NCI-H187 (cell line): ENCODE measurements at regions not wholly inside any gene's neighbourhood (a gene's known extent, or its start where the extent isn't known, plus 50 kb on each side); places are given as distances from the start of the nearest gene placed in this dataset.

Source experiments
- DNase-seq, 2 experiments: peaks; one replicate each; lab custom pipeline; 2025; lab: John Stamatoyannopoulos, UW

- DNase-seq = no peak
These were observed 494.7 kb downstream of the NPHP4 start for GRCh38 chr1:5497503-5497902.

- no peak for DNase-seq
These were observed 496.4 kb downstream of the NPHP4 start for GRCh38 chr1:5495596-5496410.

DNA sequence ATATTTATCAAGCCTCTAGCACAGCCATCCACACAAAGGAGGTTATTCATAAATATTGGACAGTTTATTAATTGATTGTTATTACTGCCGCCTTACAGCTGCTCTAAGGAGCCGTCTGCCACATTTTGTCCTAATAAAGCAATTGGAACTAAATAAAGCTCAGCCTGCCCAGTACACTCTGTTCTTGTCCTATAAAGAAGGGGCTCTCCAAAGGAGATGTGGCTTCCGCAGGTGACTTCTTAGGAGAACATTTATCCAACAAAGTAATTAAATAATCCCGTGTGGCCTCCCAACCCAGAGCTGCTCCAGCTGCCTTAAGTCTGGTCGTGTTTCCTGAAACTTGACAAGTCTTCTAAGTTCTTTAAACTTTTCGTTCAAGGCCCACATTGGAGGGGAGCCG lies 497.7 kb downstream of the NPHP4 start:
- DNase-seq = no peak

DNA sequence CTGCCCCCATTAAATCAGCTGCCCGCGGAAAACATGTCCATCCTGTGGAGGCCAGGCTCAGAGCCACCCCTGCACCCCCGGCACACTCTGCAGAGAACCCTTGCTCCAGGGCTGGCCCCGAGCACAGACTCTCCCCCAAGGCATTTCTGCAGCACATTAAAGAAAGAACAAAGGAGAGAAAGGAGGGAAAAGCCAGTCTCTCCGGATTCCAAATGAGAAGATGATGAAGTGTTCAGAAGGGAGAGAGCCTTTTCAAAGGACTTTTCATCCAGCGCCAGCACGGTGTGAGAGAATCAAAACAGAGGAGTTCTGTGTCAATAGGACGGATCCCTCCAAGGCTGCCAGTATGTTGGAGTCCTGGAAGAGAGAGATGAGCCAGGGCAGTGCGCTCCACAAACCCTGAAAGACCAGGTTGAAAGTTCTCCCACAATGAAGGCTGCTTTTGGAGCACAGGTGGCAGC lies 498.3 kb downstream of the NPHP4 start:
- DNase-seq = no peak

DNA sequence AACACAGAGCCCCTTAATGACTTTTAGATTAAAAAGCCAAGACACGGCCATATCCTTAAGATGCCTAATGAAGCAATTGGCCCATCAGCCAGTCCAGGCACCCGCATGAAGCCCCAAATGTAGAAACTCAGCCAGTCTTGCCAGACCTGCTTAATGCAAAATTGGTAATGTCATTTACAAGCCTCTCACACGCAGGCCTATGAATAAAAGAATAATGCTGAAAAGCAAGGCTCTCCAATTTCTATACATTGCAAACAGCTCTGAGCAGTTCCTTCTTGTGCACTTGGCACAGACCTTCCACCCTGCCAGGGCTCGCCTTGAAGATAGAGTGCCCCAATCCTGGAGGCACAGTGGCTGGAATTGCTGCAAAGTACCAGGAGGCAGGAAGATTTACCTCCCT lies 498.9 kb downstream of the NPHP4 start:
- no peak for DNase-seq

DNA sequence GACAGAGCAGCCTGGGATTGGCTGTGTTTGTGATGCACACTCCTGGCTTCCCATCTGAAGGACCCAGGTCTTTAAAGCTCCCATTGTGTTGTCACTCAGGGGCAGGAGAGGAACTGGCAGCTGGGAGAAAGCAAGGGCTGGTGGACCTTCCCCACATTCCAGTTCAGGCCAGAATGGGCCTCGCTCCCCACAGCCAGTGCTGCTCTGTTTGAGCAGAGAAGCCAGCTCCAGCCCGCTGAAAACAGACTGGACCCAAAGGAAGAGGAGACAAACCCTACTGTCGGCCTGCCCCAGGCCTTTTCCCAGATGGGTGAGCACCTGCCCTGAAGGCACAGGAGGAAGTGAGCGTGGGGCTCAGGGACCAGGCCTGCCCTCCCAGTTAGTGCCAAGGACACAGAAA lies 499.4 kb downstream of the NPHP4 start:
- no peak for DNase-seq

- no peak for DNase-seq
These were observed 500.9 kb downstream of the NPHP4 start for GRCh38 chr1:5491207-5491904.

DNA sequence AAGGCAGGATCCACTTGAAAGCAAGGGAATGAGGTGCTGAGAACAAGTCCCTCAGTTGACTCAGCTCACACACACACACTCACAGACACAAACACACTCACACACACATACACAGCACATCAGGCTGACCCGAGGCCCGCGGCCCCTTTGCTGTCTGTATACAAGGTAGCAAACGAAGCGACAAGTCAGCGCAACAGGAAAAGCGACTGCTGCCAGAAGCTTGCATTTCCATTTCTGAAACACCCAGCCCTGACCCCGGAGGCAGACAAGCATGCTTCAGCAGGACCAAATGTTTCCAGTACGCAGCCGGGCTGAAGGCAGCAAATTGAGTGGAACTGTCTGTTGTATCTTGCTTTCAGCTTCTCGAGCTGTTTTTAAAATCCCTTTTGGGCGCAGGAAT lies 501.6 kb downstream of the NPHP4 start:
- DNase-seq = no peak

- no peak for DNase-seq
These were observed 503.8 kb downstream of the NPHP4 start for GRCh38 chr1:5488448-5488847.

- no peak for DNase-seq
These were observed 506.1 kb downstream of the NPHP4 start for GRCh38 chr1:5485968-5486696.

- no peak for DNase-seq
These were observed 506.8 kb downstream of the NPHP4 start for GRCh38 chr1:5485436-5485835.

- no peak for DNase-seq
These were observed 507.6 kb downstream of the NPHP4 start for GRCh38 chr1:5484451-5485165.

DNA sequence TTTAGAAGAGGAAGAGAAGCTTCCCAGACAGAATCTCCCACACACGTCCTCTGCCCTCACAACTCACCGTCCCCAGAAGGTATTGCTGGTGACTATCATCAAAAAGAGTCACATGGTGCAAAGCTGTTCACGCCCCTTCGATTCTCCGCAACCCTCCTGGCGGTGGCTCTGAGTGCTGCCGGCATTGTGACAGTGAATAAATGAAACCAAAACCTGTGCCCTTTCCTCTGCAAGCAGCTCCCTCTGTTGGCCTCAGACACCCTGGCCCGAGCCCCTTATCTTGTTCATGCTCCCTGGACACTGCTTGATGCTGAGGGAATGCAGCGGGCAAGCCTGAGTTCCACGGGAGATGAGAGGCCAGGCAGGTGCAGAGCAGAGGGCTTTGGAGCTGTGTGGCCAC lies 510.3 kb downstream of the NPHP4 start:
- no peak for DNase-seq

GRCh38 chr1:5480906-5481305 lies 511.3 kb downstream of the NPHP4 start:
- DNase-seq = no peak

DNA sequence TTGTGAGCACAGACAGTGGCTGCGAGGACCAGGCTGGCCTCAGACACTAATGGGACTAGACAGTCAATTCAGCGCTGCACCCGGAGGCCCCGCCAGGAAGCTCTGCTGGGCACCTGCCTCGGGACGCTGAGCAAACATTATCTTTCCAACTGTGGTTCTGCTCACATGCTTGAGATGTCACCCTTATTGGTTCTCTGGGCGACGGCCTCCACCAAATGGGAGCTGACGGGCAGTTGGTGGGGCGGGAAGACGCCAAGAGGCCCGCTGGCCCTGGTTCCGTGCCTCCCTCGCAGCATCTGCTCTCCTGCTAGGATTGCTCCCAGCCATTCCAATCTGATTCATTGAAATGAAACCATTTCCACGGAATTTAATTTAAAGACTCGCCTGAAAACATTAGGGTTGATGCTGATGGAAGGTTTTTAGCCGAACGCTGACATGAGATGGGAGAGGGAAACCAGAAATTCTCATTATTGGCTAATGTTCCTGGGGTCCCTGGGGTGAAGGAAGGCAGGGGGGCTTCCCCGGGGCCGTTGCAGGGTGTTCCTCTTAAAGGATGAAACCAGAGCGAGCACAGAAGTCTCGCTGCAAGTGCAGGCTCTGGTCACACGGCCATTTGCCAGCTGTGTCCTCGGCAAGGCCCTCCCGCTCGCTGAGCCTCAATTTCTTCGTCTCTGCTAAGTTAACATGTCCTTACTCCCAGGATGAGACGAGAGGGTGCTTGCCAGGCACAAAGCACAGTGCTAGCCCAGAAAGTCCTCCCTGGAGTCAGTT lies 512.2 kb downstream of the NPHP4 start:
- DNase-seq = no peak

DNA sequence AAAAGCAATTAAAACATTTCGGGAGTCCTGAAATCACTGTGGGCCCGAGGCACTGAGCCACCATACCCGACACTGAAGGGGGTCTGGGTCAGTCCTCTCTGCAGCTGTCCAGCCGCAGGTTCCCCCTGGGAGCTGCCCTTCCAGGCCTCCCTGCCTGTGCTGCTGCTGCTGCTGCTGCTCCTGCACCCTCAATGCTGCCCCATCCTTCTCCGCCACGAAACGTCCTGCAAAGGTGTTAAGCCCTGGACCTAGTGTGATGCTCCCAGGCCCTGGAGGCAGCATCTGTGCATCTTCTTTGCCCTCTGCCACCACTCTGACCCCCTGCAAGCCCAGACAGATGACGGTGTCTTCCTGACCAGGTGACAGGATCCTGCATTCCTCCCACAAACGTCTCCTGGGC lies 513.3 kb downstream of the NPHP4 start:
- no peak for DNase-seq

DNA sequence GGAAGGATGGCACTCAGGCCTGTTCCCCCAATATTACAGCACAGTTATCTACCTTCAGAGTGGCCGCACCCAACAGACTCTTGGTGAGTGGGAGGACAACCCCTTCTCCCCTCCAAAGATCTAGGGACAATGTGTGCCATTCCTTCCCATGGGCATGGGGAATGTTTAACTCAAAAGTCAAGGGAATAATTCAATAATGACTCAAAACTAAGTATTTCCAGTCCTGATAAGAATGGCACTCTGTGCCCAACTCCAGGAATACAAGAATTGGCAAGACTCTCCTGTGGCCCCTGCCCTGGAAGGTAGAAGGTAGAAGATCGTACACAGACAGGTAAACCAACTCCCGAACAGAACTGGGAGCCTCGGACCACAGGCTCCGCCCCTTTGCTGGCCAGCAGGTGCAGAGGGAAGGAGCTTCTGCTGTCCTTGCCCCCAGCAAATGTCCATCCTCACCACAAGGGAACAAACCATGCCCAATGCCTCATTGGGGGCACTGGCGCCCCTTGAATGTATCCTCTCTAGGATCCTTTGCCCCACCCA lies 514.0 kb downstream of the NPHP4 start:
- no peak for DNase-seq

DNA sequence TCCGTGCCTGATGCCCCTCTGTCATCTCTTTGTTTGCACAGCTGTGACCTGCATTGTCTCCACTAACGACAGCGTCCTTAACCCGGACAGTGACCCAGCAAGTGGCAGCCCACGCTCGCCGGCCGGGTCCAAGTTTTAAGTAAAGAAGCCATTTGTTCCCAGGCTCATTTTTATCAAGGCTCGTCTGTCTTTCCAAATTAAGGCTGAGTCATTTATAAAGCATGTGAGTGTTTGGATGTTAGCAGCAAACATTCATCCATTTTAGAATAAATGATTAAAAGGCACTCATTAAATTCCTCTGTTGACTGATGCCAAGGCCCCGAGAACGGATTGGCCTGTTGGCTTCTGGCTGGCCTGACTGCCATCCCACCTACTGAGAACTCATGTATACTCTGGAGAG lies 514.5 kb downstream of the NPHP4 start:
- DNase-seq = no peak

DNA sequence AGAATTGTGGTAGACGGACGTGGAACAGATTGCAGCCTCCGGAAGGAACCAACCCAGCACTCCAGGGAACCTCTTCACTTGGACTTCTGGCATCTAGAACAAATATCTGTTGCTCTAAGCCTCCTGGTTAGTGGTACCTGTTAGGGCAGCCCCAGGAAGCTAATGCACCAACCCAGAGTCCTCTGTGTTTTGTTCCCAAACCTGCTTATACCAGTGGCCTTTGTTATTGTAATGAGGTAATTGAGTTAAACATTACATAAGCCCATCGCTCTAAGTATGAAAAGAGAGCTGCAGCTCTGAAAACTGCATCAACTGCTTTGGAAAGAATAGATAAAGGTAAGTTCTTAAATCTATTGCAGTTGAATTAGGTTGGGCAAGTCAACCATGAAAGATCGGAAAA lies 516.7 kb downstream of the NPHP4 start:
- DNase-seq = no peak

GRCh38 chr1:5473268-5473667 lies 519.0 kb downstream of the NPHP4 start:
- DNase-seq = no peak

DNA sequence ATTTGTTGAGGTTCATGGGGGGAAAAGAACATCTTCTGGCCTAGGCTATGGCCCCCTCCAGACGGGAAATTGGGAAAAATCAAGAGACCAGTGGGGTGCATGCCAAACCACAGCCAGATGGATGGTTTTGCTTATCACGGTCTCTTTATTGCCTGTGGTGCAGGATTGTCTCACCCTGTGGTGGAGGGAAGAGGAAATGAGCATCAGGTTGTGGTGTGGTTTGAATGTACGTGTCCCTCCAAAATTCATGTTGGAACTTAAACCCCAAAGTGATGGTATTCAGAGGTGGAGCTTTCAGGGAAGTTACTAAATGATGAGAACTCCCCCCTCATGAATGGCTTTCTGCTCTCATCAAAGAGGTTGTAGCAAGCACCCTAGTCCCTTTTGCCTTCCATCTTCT lies 525.7 kb downstream of the NPHP4 start:
- DNase-seq = no peak
